ENCODE measurements at regions not wholly inside any gene's neighbourhood (a gene's known extent, or its start where the extent isn't known, plus 50 kb on each side); places are given as distances from the start of the nearest gene placed in this dataset.

DNA sequence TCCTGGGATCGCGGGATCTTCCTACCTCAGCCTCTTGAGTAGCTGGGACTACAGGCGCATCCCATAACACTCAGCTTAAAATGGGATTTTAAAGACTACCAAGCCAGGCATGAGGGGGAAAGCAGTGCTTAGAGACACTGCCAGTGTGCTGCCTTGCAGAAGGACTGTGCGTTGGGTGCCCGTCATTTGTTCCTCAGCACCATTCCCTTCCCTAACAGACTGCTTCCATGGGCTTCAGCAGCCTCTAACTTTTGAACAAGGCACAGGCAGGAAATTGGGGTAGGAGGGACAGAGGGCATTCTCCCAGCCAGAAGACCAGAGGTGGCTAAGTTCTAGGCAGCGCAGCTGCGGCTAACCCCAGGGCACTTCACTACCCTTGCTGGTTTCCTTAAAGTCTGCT is 73.9 kb upstream of the USP24 start:
- Mint-ChIP-seq H3K36me3 (no peaks in the 10 kb centered on the region), H3K27me3 (peaks cover 3% of the 10 kb centered on the region), H3K27ac (no peak overlapping the region), H3K4me1 (no peaks in the 10 kb centered on the region), H3K9me3 (no peaks in the 10 kb centered on the region), H3K4me3 (no peak overlapping the region)
- CTCF ChIA-PET = no interaction called here
- DNase-seq = no peak

DNA sequence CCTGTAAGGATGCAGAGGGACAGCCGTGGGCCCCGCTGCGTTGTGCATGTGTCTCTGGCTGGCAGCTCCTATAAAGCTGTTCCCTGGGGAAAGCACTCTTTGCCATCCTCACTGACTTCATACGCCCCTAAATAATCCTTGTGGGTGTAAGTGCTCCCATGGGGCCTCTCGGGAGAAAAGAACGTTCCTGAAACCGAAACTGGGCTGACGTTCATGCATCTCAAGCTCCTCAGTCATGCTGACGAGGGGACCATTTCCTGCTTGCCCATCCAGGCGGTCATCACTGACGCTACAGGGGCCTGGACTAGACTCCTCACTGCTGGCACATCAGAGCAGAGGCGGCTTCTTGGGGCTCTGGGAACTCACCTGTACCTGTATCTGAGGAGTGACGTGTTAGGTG is 73.1 kb upstream of the USP24 start:
- Mint-ChIP-seq H3K4me1 (no peaks in the 10 kb centered on the region), H3K27me3 (peaks cover 3% of the 10 kb centered on the region), H3K27ac (no peak overlapping the region), H3K4me3 (no peak overlapping the region), H3K9me3 (no peaks in the 10 kb centered on the region), H3K36me3 (no peaks in the 10 kb centered on the region)
- no peak for DNase-seq
- CTCF ChIA-PET = interaction anchor here (1.0 kb wide), 1 partner anchor 50 kb away, joined by 4 read pairs; no protein-coding TSS in a partner anchor

DNA sequence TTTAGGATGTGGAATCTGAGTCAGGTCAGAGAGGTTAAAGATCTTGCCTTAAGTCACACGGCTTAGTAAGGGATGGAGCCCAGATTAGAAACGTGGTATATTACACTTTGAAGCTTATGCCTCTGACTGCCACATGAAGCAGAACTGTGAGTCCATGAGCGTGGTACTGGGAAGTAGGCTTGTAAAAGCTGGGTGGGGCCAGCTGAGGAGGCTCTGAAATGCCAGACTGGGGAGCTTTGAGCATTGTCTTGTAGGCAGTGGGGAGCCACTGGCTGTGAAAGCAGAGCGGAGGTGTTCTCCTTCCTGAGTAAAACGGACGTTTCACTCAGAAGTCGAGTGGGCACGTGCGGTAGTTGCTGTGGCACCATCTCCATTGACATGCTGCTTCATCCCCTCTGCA is 72.6 kb upstream of the USP24 start:
- H3K27ac Mint-ChIP-seq = no peak overlapping the region
- no peak overlapping the region for H3K4me3 Mint-ChIP-seq

DNA sequence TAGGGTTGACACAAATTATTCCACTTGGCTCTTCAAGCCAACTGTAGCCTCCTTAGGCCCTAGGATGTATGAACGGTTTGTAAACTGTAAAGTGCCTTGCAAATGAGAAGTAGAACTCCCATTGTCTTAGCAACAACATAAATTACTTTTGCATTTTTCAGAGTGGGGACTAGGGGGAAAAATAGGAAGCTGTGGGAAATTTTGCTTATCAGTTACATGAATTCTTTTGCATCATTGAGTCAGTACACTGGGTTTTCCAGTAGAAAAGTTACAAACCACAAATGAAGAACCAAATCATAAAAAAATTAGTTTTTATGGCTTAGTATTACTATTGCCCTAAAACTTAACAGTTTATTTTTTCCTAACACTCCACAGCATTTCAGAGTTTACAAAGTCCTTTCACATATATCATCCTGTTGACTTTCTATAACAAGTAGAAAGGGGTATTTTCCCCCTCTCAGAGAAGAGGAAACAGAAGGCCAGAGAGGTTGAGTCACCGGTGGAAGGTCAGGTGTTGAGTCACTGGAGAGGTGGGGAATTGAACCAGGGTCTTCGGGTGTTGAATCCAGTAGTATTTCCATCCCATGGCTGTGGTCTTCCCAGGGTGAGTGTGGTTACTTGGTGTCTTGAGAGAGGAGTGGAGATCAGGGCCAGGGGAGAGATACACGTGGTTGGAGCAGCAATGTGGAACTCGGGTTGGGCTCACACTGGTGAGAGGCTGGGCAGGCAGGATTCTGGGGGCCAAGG is 71.9 kb upstream of the USP24 start:
- no peak overlapping the region for H3K4me3 Mint-ChIP-seq
- CTCF ChIA-PET = interaction anchor here (1.0 kb wide), 1 partner anchor 51 kb away, joined by 4 read pairs; no protein-coding TSS in a partner anchor
- H3K27ac Mint-ChIP-seq = no peak overlapping the region
- DNase-seq = no peak
- no peaks in the 10 kb centered on the region for H3K36me3 Mint-ChIP-seq
- peaks cover 3% of the 10 kb centered on the region for H3K27me3 Mint-ChIP-seq
- H3K9me3 Mint-ChIP-seq = no peaks in the 10 kb centered on the region
- H3K4me1 Mint-ChIP-seq = no peaks in the 10 kb centered on the region

More for the DNA sequence above, 72.6 kb upstream of the USP24 start:
- no peaks in the 10 kb centered on the region for H3K36me3 Mint-ChIP-seq
- H3K9me3 Mint-ChIP-seq = no peaks in the 10 kb centered on the region
- DNase-seq = no peak
- H3K4me1 Mint-ChIP-seq = no peaks in the 10 kb centered on the region
- peaks cover 3% of the 10 kb centered on the region for H3K27me3 Mint-ChIP-seq
- CTCF ChIA-PET = interaction anchor here (1.0 kb wide), 1 partner anchor 50 kb away, joined by 4 read pairs; no protein-coding TSS in a partner anchor

DNA sequence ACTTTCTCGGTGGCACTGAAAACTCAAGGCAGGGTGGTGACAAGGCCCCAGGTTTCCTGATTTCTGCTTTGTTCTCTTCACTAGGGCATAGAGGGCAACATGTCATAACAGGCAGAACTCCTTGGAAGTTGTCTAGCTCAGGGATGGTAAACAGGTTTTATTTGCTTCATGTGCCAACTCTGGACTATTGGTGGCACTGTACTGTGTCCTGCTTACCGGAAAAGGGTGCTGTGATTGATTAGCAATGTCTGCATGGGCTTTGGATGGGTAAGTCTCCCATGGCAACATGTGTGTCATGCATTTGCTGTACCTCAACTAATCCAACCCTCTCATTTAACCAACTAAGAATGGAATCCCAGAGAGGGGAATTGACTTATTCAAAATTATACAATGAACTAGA is 70.7 kb upstream of the USP24 start:
- Mint-ChIP-seq H3K27ac (no peak overlapping the region), H3K4me1 (no peaks in the 10 kb centered on the region), H3K9me3 (no peaks in the 10 kb centered on the region), H3K36me3 (no peaks in the 10 kb centered on the region), H3K4me3 (no peak overlapping the region), H3K27me3 (peaks cover 3% of the 10 kb centered on the region)
- CTCF ChIA-PET = interaction anchor here (1.0 kb wide), 1 partner anchor 1300 kb away, joined by 5 read pairs; no protein-coding TSS in a partner anchor
- no peak for DNase-seq

DNA sequence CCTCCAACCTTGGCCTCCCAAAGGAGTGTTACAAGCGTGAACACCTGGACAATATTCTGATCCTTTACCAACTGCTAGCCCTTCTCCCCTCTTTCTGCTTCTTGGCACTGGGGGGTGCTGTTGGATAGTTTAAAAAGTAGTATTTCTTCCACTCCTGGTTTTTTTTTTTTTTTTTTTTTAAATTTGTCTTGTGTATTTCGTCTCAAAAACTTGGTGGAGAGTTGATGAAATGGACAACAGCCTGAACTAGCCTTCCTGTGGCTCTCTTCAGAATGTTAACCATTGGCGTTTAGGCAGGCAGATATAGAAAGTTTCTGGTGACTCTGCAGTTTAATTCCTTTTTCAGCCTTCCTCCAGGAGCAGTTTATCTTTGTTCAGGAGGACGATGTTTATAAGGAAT is 69.7 kb upstream of the USP24 start:
- Mint-ChIP-seq H3K4me1 (no peaks in the 10 kb centered on the region), H3K4me3 (no peak overlapping the region), H3K27ac (no peak overlapping the region), H3K27me3 (peaks cover 3% of the 10 kb centered on the region), H3K9me3 (no peaks in the 10 kb centered on the region), H3K36me3 (no peaks in the 10 kb centered on the region)
- CTCF ChIA-PET = interaction anchor here (0.7 to 1.6 kb wide), 8 partner anchors 52 to 1425 kb away, joined by 3 to 8 read pairs (median 3); no protein-coding TSS in a partner anchor
- peak; percentile 32 for DNase-seq

DNA sequence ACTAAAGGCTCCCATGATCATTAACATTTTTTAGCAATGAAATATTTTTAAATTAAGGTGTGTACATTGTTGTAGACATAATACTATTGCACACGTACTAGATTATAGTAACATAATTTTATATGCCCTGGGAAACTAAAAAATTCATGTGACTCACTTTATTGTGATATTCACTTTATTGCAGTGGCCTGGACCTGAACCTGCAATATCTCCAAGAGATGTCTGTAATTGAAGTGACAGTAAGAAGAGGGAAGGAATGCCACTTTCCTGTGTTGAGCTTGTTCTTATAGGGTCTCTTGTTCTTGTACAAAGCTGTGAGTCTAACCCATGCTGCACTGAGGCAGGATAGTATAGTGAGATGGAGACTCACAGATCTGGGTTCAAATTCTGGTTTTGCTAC is 66.9 kb upstream of the USP24 start:
- Mint-ChIP-seq H3K27me3 (peaks cover 6% of the 10 kb centered on the region), H3K27ac (no peak overlapping the region), H3K36me3 (no peaks in the 10 kb centered on the region), H3K9me3 (no peaks in the 10 kb centered on the region), H3K4me1 (peaks cover 3% of the 10 kb centered on the region), H3K4me3 (no peak overlapping the region)
- CTCF ChIA-PET = interaction anchor here (0.7 kb wide), 1 partner anchor 176 kb away, joined by 3 read pairs; no protein-coding TSS in a partner anchor
- DNase-seq = no peak

DNA sequence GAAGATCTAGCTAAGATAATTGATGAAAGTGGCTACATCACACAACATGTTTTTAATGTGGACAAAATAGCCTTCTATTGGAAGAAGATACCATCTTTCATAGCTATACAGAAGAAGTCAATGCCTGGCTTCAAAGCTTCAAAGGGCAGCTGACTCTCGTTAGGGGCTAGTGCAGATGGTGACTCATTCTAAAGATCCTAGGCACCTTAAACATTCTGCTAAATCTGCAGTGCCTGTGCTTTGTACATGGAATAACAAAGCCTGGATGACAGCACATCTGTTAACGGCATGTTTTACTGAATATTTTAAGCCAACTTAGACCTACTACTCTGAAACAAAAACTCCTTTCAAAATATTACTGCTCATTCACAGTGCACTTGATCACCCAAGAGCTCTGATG is 65.6 kb upstream of the USP24 start:
- Mint-ChIP-seq H3K27ac (no peak overlapping the region), H3K9me3 (no peaks in the 10 kb centered on the region), H3K36me3 (no peaks in the 10 kb centered on the region), H3K27me3 (peaks cover 6% of the 10 kb centered on the region), H3K4me3 (no peak overlapping the region), H3K4me1 (peaks cover 3% of the 10 kb centered on the region)
- DNase-seq = no peak
- CTCF ChIA-PET = interaction anchor here (0.9 to 1.2 kb wide), 4 partner anchors 23 to 1304 kb away, joined by 3 to 5 read pairs (median 4); no protein-coding TSS in a partner anchor

DNA sequence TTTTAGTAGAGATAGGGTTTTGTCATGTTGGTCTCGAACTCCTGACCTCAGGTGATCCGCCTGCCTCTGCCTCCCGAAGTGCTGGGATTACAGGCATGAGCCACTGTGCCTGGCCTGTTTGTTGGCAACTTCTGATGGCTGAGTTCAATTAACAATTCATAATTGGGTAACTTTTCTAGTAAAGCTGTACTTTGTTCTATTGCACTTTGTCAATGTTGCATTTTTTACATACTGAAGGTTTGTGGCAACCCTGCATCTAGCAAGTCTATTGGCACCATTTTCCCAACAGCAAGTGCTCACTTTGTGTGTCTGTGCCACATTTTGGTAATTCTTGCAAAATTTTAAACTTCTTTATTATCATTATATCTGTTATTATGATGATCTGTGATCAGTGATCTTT is 64.5 kb upstream of the USP24 start:
- Mint-ChIP-seq H3K27ac (no peak overlapping the region), H3K4me1 (peaks cover 3% of the 10 kb centered on the region), H3K36me3 (no peaks in the 10 kb centered on the region), H3K4me3 (no peak overlapping the region), H3K27me3 (peaks cover 7% of the 10 kb centered on the region), H3K9me3 (no peaks in the 10 kb centered on the region)
- CTCF ChIA-PET = interaction anchor here (0.9 to 3.5 kb wide), 7 partner anchors 58 to 335 kb away, joined by 4 to 33 read pairs (median 8); no protein-coding TSS in a partner anchor
- DNase-seq = no peak

DNA sequence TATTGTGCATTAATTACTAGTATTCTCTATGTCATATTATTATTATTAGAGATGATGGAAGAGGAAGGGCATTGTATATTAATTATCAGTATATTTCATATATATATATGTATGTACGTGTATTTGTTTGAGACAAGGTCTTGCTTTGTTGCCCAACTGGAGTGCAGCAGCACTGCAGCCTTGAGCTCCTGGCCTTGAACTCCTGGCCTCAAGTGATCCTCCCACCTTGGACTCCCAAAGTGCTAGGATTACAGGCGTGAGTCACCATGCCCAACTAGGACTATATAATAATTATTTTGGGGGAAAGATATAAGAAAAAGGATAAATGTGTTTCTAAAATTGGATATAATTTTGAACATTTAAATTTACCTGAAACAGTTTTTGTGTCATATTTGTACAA is 63.2 kb upstream of the USP24 start:
- Mint-ChIP-seq H3K27me3 (peaks cover 10% of the 10 kb centered on the region), H3K4me3 (no peak overlapping the region), H3K36me3 (no peaks in the 10 kb centered on the region), H3K4me1 (peaks cover 7% of the 10 kb centered on the region), H3K27ac (no peak overlapping the region), H3K9me3 (no peaks in the 10 kb centered on the region)
- CTCF ChIA-PET = interaction anchor here (0.6 to 3.5 kb wide), 18 partner anchors 13 to 326 kb away, joined by 3 to 33 read pairs (median 7); no protein-coding TSS in a partner anchor
- no peak for DNase-seq

DNA sequence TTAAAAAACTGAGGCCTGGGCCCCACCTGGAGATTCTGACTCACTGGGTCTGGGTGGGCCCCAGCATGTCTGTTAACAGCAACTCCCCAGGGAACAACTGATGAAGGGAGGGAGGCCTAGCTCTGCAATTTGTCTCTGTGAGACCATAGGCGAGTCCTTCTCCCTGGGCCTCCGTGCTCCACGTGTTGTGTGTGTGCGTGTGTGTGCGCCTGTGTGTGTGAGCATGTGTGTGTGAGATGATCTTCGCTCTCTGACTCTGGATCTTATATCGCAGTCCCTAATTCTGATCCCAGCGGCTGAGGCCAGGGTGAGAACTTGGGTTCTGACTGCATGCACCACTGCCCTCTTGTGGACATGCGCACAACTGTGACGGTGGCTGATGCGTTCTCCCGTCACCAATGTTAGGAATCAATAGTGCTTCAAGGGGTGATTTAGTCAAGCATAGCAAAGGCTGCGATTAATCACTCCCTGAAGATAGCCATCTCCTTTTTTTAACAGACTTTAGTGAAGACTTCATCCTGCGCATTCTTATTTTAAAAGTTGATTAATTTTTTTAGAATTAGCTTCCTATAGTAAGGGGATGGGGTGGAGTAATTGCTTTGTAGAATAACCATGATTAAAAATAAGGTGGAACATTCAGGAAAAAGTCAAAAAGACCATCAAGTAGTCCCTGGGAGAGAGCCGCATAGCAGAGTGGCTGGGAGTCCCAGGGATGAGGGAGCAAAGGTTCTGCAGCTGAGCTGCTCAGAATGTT is 62.4 kb upstream of the USP24 start:
- Mint-ChIP-seq H3K36me3 (no peaks in the 10 kb centered on the region), H3K9me3 (no peaks in the 10 kb centered on the region), H3K4me3 (no peak overlapping the region), H3K27me3 (peaks cover 10% of the 10 kb centered on the region), H3K4me1 (peaks cover 12% of the 10 kb centered on the region), H3K27ac (no peak overlapping the region)
- CTCF ChIA-PET = interaction anchor here (0.6 to 3.5 kb wide), 24 partner anchors 12 to 326 kb away, joined by 3 to 33 read pairs (median 5); no protein-coding TSS in a partner anchor
- peak; percentile 89 for DNase-seq

DNA sequence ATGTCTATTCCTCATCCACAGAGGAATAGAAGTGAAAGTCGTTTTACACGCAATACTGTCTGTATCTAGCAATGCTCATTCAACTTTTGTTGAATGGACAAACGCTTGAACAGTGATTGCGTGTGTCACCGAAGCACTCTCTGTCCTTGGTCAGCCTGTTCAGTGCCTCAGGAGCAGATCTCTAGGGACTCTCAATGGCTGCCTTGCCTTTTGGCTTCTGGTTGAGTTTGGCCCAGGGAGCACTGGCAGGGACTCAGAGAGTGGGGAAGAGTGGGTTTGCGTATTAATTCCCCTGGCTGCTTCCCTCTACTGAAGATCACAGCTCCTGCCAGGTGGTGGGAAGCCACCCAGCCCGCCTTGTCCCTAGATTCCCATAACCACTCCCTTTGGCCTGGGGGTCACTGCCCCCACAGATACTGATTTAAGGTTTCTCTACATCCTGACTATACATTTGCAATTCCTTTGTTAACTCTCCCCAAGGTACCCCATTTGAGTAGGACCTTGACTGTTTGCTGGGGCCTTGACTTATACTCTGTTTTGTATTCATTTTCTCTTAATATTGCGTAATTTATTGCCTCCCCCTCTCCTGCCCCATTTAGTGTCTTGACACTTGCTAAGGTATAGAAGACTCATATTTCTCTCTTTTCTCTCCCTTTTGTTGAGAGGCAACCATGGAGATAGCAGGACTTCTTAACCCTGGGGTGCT is 61.7 kb upstream of the USP24 start:
- no peaks in the 10 kb centered on the region for H3K9me3 Mint-ChIP-seq
- CTCF ChIA-PET = interaction anchor here (0.6 to 3.5 kb wide), 17 partner anchors 16 to 261 kb away, joined by 3 to 33 read pairs (median 7); no protein-coding TSS in a partner anchor
- no peaks in the 10 kb centered on the region for H3K36me3 Mint-ChIP-seq
- peaks cover 12% of the 10 kb centered on the region for H3K4me1 Mint-ChIP-seq
- H3K27me3 Mint-ChIP-seq = peaks cover 10% of the 10 kb centered on the region
- no peak overlapping the region for H3K4me3 Mint-ChIP-seq
- no peak overlapping the region for H3K27ac Mint-ChIP-seq
- DNase-seq = no peak

DNA sequence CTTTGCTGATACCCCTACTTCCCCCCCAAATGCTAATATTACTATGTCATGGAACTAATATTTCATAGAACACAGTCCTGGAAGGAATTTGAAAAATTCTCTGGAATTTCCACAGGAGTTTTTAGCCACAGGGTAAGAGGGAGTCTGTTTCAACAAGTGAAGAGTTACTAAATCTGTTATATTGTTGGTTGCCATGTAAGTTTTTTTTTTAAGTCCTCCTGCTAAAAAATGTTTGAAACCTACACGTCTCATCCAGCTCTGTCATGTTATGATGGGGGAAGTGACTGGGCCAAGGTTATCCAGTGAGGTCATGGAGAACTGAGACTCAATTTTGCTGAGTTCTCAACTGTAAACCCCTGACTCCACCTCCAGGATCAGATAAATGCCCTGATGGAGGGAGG is 60.8 kb upstream of the USP24 start:
- no peak for DNase-seq
- Mint-ChIP-seq H3K4me3 (no peak overlapping the region), H3K4me1 (peaks cover 12% of the 10 kb centered on the region), H3K27me3 (peaks cover 10% of the 10 kb centered on the region), H3K9me3 (no peaks in the 10 kb centered on the region), H3K36me3 (no peaks in the 10 kb centered on the region), H3K27ac (no peak overlapping the region)
- CTCF ChIA-PET = interaction anchor here (1.1 to 2.2 kb wide), 2 partner anchors 15 to 133 kb away, joined by 3 to 5 read pairs; no protein-coding TSS in a partner anchor
